Activated naive CD8-positive, alpha-beta T cell treated with anti-CD3 and anti-CD28 coated beads, Interleukin-2, amount 50 U/mL, for 24 hours (primary cell): ENCODE measurements at regions not wholly inside any gene's neighbourhood (a gene's known extent, or its start where the extent isn't known, plus 50 kb on each side); places are given as distances from the start of the nearest gene placed in this dataset.
"Not testable (repeated sequence)": the region's sequence is repeated elsewhere in the genome, so short reads cannot be mapped to it uniquely, and the experiment has no call there.

ENCODE experiments used
- ATAC-seq: fragments of 150-1000 bp; cut with Tn5 transposase; one replicate; pipeline ENCODE4 v1.10.0; 2021
- DNase-seq: peaks from one replicate; pipeline ENCODE4 v3.0.0; 2021
- H3K27ac Mint-ChIP-seq: one replicate; pipeline ENCODE4 v1.8.0; 2021; ENCODE audit warnings: mild to moderate bottlenecking, mixed read lengths
- H3K27me3 Mint-ChIP-seq: one replicate; pipeline ENCODE4 v1.8.0; 2021; ENCODE audit warnings: mixed read lengths
- H3K36me3 Mint-ChIP-seq: one replicate; pipeline ENCODE4 v1.8.0; 2021; ENCODE audit warnings: low read depth, mixed read lengths
- H3K4me1 Mint-ChIP-seq: one replicate; pipeline ENCODE4 v1.8.0; 2021; ENCODE audit warnings: mixed read lengths
- H3K4me3 Mint-ChIP-seq: one replicate; pipeline ENCODE4 v1.8.0; 2021; ENCODE audit warnings: mild to moderate bottlenecking, moderate library complexity, mixed read lengths
- H3K9me3 Mint-ChIP-seq: one replicate; pipeline ENCODE4 v1.8.0; 2021; ENCODE audit warnings: mixed read lengths

DNA sequence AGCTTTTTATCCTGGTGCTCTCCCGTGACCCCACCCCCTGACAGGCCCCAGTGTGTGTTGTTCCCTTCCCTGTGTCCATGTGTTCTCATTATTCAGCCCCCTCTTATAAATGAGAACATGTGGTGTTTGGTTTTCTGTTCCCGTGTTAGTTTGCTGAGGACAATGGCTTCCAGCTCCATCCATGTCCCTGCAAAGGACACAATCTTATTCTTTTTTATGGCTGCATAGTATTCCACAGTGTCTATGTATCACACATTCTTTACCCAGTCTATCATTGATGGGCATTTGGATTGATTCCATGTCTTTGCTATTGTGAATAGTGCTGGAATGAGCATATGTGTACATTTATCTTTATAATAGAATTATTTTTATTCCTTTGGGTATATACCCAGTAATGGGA lies 360.5 kb downstream of the GATA3 start:
- DNase-seq, ATAC-seq, H3K9me3 Mint-ChIP-seq, H3K4me3 Mint-ChIP-seq, H3K27ac Mint-ChIP-seq, H3K36me3 Mint-ChIP-seq, H3K27me3 Mint-ChIP-seq: not testable (repeated sequence)
- peaks cover 26% of the 10 kb centered on the region for H3K4me1 Mint-ChIP-seq

DNA sequence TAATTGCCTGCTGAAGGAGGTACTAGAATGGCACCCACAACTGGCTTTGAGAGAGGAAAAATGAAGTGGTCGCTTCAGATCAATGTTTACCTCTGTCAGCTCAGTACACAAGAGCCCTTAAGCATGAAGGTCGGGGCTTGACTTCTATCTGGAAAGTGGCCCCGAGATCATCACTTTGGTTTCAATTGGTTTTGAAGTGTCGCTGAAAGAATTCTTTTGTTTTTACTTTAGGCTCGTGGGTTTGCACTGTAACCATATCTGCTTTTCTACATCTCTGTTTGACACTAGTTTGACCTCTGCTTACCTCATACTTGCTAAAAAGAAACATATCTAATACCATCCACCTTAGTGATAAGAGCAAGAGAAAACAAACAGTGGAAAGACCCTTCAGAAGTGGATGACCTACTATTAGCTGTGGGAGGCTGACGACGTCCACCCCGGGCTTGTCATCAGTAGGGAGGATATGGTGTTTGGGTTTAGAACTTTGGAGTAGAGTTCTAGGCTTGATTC lies 361.8 kb downstream of the GATA3 start:
- ATAC-seq (peak; percentile 92), DNase-seq (peak; percentile 19)
- H3K4me3 Mint-ChIP-seq = peak overlapping the region; percentile 10
- H3K9me3 Mint-ChIP-seq = no peaks in the 10 kb centered on the region
- H3K4me1 Mint-ChIP-seq = peaks cover 25% of the 10 kb centered on the region
- peak overlapping the region; percentile 86 for H3K27ac Mint-ChIP-seq
- H3K36me3 Mint-ChIP-seq = no peaks in the 10 kb centered on the region
- no peaks in the 10 kb centered on the region for H3K27me3 Mint-ChIP-seq

DNA sequence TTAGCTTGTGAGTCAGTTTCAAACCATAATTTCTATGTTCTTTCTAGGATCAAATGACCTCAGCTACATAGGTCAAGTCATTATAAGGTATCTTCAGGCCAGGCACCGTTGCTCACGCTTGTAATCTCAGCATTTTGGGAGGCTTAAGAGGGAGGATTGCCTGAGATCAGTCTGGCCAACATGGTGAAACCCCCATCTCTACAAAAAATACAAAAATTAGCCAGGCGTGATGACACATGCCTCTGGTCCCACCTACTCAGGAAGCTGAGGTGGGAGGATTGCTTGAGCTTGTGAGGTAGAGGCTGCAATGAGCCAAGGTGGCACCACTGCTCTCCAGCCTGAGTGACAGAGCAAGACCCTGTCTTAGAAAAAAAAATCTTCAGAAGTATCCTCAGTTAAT lies 362.3 kb downstream of the GATA3 start:
- ATAC-seq = peak; percentile 34

DNA sequence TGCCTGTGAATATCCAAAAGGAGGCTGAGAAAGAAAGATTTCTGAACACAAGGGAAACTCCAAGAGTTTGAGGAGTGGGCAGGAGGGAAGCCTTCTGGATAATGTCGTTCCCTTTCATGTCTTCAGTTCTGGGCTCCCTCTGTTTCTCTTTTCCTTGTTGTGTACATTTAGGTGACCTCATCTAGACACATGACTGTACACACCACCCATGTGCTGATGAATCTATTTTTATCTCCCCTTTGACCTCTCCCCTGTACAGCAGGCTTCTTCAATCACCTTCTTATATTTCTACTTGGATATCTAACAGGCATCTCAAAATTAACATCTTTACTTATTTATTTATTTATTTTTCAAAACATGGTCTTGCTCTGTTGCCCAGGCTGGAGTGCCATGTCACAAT lies 363.1 kb downstream of the GATA3 start:
- ATAC-seq (no peak), DNase-seq (no peak)
- Mint-ChIP-seq H3K4me1 (peaks cover 25% of the 10 kb centered on the region), H3K4me3 (no peak overlapping the region), H3K27ac (peak overlapping the region; percentile 30), H3K36me3 (no peaks in the 10 kb centered on the region), H3K27me3 (no peaks in the 10 kb centered on the region), H3K9me3 (no peaks in the 10 kb centered on the region)

More for the DNA sequence above, 362.3 kb downstream of the GATA3 start:
- no peaks in the 10 kb centered on the region for H3K27me3 Mint-ChIP-seq
- peak overlapping the region; percentile 86 for H3K27ac Mint-ChIP-seq
- H3K36me3 Mint-ChIP-seq = no peaks in the 10 kb centered on the region
- DNase-seq = peak; percentile 24
- peaks cover 25% of the 10 kb centered on the region for H3K4me1 Mint-ChIP-seq
- peak overlapping the region; percentile 10 for H3K4me3 Mint-ChIP-seq
- H3K9me3 Mint-ChIP-seq = no peaks in the 10 kb centered on the region

DNA sequence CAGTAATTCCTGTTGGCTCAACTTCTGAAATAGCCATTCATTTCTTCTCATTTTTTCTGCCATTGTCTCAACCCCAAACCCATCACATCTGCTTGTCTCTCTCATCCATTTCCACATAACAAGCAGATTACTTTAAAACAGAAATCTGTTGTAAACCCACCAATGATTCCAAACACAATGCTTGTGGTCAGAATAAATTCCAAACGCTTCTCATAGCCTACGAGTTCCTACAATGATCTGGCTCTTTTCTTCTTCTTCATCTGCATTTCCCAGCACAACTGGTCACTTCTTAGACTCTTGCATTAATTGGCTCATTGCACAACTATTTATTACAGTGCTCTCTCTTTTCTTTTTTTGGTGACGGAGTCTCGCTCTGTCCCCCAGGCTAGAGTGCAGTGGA lies 364.1 kb downstream of the GATA3 start:
- DNase-seq (no peak), ATAC-seq (no peak)
- Mint-ChIP-seq H3K27ac (no peak overlapping the region), H3K36me3 (no peaks in the 10 kb centered on the region), H3K9me3 (no peaks in the 10 kb centered on the region), H3K27me3 (no peaks in the 10 kb centered on the region), H3K4me3 (no peak overlapping the region), H3K4me1 (peaks cover 25% of the 10 kb centered on the region)

DNA sequence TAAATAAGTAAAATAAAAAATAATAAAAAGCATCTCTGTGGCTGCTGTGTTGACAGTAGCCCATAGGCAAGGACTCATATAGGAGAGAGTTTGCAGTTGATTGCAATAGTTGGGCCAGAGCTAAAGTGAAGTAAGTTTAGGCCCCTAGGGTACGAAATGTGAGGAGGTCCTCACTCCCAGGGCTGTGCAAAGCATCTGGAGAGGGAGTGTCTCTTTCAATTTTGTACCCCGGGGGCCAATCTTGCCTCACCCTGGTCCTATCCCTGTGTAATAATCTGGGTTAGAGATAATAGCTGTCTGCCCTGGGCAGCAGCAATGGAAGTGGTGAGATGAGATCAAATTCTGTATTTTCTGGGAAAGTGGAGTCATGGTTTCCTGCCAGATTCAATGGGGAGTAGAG lies 365.7 kb downstream of the GATA3 start:
- H3K9me3 Mint-ChIP-seq = no peaks in the 10 kb centered on the region
- no peaks in the 10 kb centered on the region for H3K36me3 Mint-ChIP-seq
- no peak overlapping the region for H3K27ac Mint-ChIP-seq
- peaks cover 32% of the 10 kb centered on the region for H3K4me1 Mint-ChIP-seq
- ATAC-seq (no peak), DNase-seq (no peak)
- H3K27me3 Mint-ChIP-seq = no peaks in the 10 kb centered on the region
- H3K4me3 Mint-ChIP-seq = no peak overlapping the region

DNA sequence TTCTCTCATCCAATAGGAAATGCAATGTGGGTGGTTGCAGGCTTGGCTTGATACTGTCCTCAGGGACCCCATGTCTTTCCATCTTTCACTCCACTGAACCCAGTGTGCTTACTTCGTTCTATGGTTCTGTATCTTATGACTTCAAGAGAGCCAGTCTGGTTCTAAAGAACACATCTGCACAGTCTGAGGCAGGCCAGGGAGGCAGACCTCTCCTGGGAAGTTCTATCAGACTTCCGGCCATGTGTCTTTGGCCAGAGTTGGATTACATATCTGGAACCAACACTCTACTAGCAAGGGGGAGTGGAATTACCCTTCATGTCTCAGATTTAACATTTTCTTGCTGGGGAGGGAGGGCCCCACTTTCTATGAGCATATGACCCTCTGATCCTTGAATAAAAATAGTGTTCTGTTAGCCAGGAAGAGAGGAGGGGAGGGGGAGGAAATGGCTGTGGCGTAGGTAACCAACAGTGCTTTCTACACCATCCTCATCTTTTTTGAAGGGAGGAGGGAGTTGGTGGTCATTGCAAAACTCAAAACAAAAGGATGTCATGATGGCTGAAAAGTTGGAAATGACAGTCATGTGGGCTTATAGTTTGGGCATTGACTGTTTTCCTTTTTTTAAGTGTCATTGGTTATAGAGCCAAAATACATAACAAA lies 370.2 kb downstream of the GATA3 start:
- Mint-ChIP-seq H3K36me3 (no peaks in the 10 kb centered on the region), H3K27ac (no peak overlapping the region), H3K4me3 (no peak overlapping the region), H3K9me3 (no peaks in the 10 kb centered on the region), H3K27me3 (no peaks in the 10 kb centered on the region), H3K4me1 (peaks cover 13% of the 10 kb centered on the region)
- no peak for DNase-seq
- ATAC-seq = no peak

DNA sequence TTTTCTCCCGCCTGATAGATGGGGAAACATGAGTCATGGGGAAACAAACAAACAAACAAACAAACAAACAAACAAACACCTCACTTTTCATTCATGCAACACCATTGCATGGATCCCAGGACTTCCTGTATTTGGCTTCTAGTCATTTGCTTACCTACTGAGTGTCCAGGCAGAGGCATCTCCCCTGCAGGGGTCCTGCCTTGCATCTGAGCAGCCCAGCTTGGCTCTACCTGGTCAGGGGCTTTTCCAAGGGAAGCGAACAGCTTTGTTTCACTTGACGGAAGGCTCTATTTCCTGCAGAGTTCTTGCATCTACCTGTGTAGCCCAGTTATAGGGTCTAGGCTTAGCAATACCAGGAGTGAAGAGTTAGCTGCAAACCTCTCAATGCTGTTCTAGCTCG lies 374.2 kb downstream of the GATA3 start:
- Mint-ChIP-seq H3K9me3 (no peaks in the 10 kb centered on the region), H3K4me3 (no peak overlapping the region), H3K27me3 (peaks cover 1% of the 10 kb centered on the region), H3K4me1 (peaks cover 13% of the 10 kb centered on the region), H3K27ac (no peak overlapping the region), H3K36me3 (no peaks in the 10 kb centered on the region)
- ATAC-seq = no peak
- no peak for DNase-seq

DNA sequence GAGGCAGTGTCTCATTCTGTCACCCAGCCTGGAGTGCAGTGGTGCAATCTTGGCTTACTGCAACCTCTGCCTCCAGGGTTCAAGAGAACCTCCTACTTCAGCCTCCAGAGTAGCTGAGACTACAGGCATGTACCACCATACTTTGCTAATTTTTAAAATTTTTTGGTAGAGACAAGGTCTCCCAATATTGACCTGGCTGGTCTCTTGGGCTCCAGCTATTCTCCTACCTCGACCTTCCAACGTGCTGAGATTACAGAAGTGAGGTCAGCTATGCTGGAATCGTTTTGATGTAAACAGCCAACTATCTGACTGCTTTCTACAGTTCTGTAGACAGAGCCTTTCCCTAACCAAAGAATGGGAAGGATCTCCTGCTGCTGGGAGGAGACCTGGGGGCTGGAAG lies 375.8 kb downstream of the GATA3 start:
- H3K4me1 Mint-ChIP-seq = peaks cover 4% of the 10 kb centered on the region
- no peaks in the 10 kb centered on the region for H3K9me3 Mint-ChIP-seq
- H3K27ac Mint-ChIP-seq = no peak overlapping the region
- H3K27me3 Mint-ChIP-seq = peaks cover 1% of the 10 kb centered on the region
- H3K4me3 Mint-ChIP-seq = no peak overlapping the region
- no peaks in the 10 kb centered on the region for H3K36me3 Mint-ChIP-seq
- no peak for DNase-seq
- ATAC-seq = no peak

DNA sequence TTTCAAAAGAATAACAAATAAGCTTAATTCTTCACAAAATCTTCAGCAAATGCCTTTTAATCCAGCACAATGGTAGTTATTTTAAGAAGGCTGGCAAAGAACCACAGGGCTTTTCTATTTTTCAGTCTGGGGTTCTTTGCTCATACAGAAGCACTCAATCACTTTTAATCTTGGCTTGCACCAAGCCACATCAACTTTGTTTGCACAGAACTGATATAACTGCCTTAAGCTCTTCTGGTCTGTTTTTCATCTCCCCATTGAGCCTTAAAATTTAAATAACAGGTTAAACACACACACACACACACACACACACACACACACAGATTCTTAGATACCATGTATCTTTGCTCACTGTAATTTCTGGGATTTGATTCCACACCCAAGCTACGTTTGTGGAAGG lies 377.0 kb downstream of the GATA3 start:
- Mint-ChIP-seq H3K36me3 (no peaks in the 10 kb centered on the region), H3K9me3 (no peaks in the 10 kb centered on the region), H3K27ac (no peak overlapping the region), H3K4me1 (peaks cover 2% of the 10 kb centered on the region), H3K4me3 (no peak overlapping the region), H3K27me3 (peaks cover 1% of the 10 kb centered on the region)
- ATAC-seq = no peak
- no peak for DNase-seq

DNA sequence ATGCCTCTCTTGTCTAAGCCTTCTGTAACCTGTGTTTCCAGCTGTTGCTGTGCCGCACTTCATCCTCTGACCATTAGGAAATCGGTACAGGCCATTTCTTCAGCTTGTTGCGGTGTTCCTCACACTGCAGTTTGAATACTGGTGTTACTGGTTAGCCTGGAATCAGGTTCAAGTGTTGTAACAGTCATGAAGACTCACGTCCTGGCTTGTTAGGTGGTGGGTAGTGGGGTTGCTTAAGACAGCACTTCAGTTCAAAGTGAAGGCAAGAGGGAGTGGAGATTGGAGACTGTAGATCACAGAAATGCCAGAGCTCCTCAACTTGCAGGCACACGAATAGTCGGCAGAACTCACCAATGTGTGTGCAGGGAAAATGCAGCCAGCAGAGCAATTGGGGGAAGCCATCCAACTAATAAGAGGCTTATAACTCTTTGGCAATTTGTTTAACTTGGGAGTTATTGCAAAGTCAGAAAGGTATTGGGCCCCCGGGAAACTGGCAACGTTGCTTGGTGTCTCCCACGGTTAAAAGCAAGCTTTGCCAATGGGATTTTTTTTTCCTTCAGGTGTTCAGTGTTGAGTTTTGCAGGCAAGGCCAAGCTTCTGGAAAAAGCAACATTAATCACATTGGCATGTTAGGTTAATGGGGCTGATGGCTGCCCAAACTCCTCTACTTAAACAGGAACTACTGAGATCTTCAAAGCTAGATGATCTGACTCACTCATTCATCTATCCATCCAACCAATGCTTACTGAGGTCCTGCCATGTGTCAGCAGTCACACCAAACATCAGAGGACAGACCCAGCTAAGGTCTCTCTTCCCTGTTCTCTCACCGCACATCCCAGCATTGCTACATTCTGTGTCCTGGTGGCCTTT lies 380.9 kb downstream of the GATA3 start:
- no peak for DNase-seq
- no peak overlapping the region for H3K4me3 Mint-ChIP-seq
- peaks cover 1% of the 10 kb centered on the region for H3K27me3 Mint-ChIP-seq
- H3K36me3 Mint-ChIP-seq = no peaks in the 10 kb centered on the region
- H3K4me1 Mint-ChIP-seq = peaks cover 21% of the 10 kb centered on the region
- ATAC-seq = no peak
- H3K27ac Mint-ChIP-seq = no peak overlapping the region
- no peaks in the 10 kb centered on the region for H3K9me3 Mint-ChIP-seq

DNA sequence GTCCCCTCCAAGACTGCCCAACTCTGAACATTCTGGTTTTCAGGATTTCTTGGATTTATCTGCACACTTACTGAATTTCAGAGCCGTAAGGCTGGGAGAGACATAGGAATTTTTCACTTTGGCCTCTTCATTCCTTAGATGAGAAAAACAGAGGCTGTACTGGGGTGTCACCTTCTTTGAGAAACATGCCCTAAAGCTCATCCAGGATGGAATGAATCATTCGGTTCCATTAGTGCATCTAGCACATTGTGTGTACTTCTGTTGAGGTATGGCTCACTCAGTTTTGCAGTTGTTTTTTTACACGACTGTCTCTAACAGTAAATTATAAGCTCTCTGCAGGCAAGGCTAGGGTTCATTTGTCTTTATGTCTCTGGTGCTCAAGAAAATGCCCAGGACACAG lies 383.4 kb downstream of the GATA3 start:
- Mint-ChIP-seq H3K4me3 (no peak overlapping the region), H3K4me1 (peaks cover 21% of the 10 kb centered on the region), H3K27ac (no peak overlapping the region), H3K9me3 (no peaks in the 10 kb centered on the region), H3K27me3 (peaks cover 3% of the 10 kb centered on the region), H3K36me3 (no peaks in the 10 kb centered on the region)
- ATAC-seq = no peak
- DNase-seq = no peak

DNA sequence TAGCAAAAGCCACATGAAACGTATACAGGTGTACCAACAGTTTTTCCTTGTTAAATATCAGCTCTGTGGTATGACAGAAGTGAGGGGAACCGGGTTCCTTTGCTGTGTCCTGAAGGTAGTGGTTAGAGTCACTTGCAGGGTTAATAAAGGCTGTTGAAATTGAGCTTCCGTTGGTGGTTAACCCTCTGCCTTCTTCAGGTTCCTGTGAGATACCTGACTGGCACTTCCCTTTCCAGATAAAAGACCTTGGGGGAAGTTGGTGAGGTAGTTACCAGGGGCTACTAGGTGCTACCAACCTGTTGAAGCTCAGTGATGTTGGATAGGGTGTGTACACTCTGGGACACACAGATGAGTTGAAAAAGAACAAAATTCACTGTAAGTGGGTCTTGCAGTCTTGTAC lies 384.1 kb downstream of the GATA3 start:
- Mint-ChIP-seq H3K27ac (peak overlapping the region; percentile 2), H3K4me3 (no peak overlapping the region), H3K27me3 (peaks cover 5% of the 10 kb centered on the region), H3K36me3 (no peaks in the 10 kb centered on the region), H3K9me3 (no peaks in the 10 kb centered on the region), H3K4me1 (peaks cover 21% of the 10 kb centered on the region)
- peak; percentile 14 for ATAC-seq
- DNase-seq = no peak

DNA sequence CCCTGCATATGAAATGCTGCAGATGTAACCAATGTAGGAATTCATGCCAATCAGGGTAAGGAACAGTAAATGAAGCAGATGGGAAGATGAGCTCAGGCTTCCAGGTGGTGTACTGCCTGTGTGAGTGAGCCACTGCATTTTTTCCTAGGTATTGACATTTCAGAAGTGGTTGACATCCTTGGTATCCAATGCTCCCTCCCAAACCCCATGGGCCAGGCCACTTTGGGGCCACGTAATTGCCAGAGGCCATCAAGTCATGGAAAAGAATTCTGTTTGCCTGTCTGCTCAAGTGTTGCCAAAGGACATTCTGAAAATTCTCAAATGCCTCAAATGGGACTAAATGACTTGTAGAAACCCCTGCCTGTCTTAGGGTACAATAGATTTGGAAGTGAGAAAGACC lies 384.6 kb downstream of the GATA3 start:
- Mint-ChIP-seq H3K36me3 (no peaks in the 10 kb centered on the region), H3K4me3 (no peak overlapping the region), H3K4me1 (peaks cover 21% of the 10 kb centered on the region), H3K27ac (peak overlapping the region; percentile 2), H3K9me3 (no peaks in the 10 kb centered on the region), H3K27me3 (peaks cover 9% of the 10 kb centered on the region)
- DNase-seq (no peak), ATAC-seq (no peak)

DNA sequence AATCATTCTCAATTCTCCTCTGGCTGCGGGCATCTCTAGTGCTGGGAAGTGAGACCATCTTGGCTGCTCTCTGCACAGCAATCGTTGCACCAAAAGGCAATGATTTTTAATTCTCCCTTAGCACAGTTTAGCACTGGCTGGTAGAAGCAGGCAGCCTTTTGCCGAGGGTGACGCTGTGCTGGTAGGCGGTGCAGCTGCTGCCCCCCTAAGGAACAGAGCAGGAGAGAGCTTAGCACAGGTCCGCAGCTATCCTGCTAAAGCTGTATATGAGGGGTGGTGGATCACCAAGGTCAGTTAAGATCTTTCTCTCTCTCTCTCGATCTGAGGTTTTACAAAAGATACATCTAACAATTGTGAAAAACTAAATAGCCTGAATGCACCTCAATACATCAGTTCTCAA lies 390.1 kb downstream of the GATA3 start:
- Mint-ChIP-seq H3K27me3 (peaks cover 10% of the 10 kb centered on the region), H3K9me3 (no peaks in the 10 kb centered on the region), H3K4me1 (peaks cover 4% of the 10 kb centered on the region), H3K4me3 (no peak overlapping the region), H3K36me3 (no peaks in the 10 kb centered on the region), H3K27ac (no peak overlapping the region)
- ATAC-seq = peak; percentile 96
- DNase-seq = peak; percentile 48
